WERI-Rb-1 (cell line): ENCODE measurements at regions not wholly inside any gene's neighbourhood (a gene's known extent, or its start where the extent isn't known, plus 50 kb on each side); places are given as distances from the start of the nearest gene placed in this dataset.

Experiments used
- DNase-seq: peaks from one replicate; pipeline ENCODE4 v3.0.0-alpha.2; 2020
- H3K27ac ChIP-seq: fragments of 250-450 bp; sonication (Bioruptor Pico); 2 replicates; pipeline ENCODE4 v1.5.1; 2020; ENCODE audit warnings: mild to moderate bottlenecking, moderate library complexity
- H3K27me3 ChIP-seq: fragments of 250-450 bp; sonication (Bioruptor Pico); 2 replicates; pipeline ENCODE4 v1.5.1; 2021; ENCODE audit warnings: mild to moderate bottlenecking, low read depth, moderate library complexity; ENCODE audit not compliant: insufficient read depth, severe bottlenecking
- H3K36me3 ChIP-seq: fragments of 250-450 bp; sonication (Bioruptor Pico); 2 replicates; pipeline ENCODE4 v1.5.1; 2020; ENCODE audit warnings: mild to moderate bottlenecking, moderate library complexity
- H3K4me3 ChIP-seq: 2 replicates; pipeline ENCODE4 v1.5.1; 2011; ENCODE audit warnings: low read depth, mild to moderate bottlenecking, control low read depth, low read length
- H3K9me3 ChIP-seq: fragments of 250-450 bp; sonication (Bioruptor Pico); 2 replicates; pipeline ENCODE4 v1.5.1; 2021; ENCODE audit warnings: mild to moderate bottlenecking, moderate library complexity; ENCODE audit not compliant: severe bottlenecking
- TF ChIP-seq, protein P1 (sequence below): IDR thresholded peaks from 2 replicates; pipeline ENCODE4 v1.5.1; 2011; ENCODE audit warnings: low read depth, mild to moderate bottlenecking, control low read depth, inconsistent platforms, low read length

DNA sequence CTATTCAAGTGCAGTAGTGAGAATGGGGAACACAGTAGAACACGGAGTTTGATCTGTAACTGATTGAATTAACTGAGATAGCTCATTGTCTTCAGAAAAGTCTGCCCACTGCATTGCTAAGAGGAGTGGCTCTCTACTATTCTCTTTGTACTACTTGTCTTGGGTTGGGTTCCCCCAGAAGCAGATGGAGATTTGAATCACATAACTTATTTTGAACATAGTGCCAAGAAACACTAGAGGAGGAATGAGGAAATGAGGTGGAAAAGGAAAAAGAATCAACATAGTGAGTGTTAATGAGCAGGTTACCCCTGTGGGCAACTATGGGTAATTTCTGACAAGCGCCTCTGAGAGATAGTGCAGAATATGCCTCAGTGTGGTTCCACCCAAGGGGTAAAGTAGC is 362.7 kb downstream of the STIM2 start:
- Histone ChIP-seq H3K4me3 (no peak overlapping the region), H3K27me3 (no peaks in the 10 kb centered on the region)
- TF ChIP-seq, protein P1, sequence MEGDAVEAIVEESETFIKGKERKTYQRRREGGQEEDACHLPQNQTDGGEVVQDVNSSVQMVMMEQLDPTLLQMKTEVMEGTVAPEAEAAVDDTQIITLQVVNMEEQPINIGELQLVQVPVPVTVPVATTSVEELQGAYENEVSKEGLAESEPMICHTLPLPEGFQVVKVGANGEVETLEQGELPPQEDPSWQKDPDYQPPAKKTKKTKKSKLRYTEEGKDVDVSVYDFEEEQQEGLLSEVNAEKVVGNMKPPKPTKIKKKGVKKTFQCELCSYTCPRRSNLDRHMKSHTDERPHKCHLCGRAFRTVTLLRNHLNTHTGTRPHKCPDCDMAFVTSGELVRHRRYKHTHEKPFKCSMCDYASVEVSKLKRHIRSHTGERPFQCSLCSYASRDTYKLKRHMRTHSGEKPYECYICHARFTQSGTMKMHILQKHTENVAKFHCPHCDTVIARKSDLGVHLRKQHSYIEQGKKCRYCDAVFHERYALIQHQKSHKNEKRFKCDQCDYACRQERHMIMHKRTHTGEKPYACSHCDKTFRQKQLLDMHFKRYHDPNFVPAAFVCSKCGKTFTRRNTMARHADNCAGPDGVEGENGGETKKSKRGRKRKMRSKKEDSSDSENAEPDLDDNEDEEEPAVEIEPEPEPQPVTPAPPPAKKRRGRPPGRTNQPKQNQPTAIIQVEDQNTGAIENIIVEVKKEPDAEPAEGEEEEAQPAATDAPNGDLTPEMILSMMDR, result no peak

DNA sequence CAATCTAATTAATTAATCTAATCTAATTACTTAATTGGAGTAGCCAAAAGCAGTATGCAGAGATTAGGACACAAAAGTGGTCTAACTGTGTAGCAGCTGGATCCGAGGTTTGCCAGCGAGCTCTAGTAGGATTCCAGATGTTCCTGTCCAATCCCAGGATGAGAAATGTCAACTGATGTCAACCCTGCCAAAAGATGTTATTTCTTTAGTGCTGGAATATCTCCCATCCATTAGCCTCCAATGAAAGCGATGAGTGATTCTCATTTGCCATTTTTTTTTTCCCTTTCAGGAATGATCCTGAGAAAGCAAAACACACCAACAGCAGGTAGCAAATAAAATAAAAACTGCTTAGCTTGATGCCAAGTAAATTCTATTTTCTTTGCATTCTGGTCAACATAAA is 372.9 kb downstream of the STIM2 start:
- Histone ChIP-seq H3K27ac (no peak overlapping the region), H3K9me3 (no peaks in the 10 kb centered on the region), H3K4me3 (no peak overlapping the region), H3K36me3 (no peaks in the 10 kb centered on the region), H3K27me3 (no peaks in the 10 kb centered on the region)
- DNase-seq, result no peak
- TF ChIP-seq, protein P1, result no peak

More for the DNA sequence above, 362.7 kb downstream of the STIM2 start:
- DNase-seq, result no peak
- no peaks in the 10 kb centered on the region for H3K9me3 ChIP-seq
- H3K27ac ChIP-seq, result no peak overlapping the region
- H3K36me3 ChIP-seq, result no peaks in the 10 kb centered on the region

DNA sequence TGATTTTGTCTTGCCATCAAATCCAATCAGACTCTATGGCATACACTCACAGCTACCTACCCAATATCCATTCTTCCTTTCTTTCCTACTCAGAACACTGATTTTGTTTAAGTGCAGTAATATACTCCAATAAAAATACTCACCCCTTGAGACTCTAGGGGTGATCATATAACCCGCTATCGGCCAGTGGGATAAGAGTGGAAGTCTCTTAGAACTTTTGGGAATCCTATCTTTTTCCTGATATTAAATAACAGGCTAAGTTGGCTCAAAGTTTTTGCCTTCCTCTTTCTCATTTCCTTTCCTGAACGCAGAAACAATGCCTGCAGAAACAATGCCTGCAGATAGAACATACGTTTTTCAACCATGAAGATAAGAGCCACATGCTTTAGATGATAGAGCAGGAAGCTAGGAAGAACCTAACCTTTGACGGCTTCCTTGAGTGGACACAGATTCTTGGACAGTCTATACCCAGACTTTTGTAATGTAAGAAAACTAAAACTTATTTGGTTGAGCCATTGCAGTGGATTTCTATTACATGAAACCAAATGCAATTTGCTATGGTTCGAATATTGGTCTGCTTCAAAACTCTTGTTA is 373.8 kb downstream of the STIM2 start:
- Histone ChIP-seq H3K36me3 (no peaks in the 10 kb centered on the region), H3K27ac (no peak overlapping the region), H3K9me3 (no peaks in the 10 kb centered on the region), H3K4me3 (no peak overlapping the region), H3K27me3 (no peaks in the 10 kb centered on the region)
- DNase-seq, result no peak
- TF ChIP-seq, protein P1, result no peak

DNA sequence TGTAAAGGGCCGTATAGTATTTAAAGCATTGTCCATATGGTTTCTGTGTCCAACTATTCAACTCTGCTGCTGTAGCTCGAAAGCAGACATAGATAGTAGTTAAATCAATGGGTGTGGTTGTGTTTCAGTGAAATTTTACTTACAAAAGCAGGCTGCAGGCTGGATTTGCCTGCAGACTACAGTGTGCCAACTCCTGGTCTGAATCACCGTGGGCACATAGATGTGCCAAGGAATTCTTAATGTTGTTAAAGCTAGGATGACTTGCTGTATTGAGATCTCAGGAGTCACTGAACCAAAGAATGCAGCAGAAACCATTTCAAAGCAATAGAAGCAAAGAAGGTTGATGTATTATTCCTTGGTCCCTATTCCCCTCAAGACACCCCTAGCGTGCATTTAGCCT is 379.0 kb downstream of the STIM2 start:
- Histone ChIP-seq H3K27me3 (no peaks in the 10 kb centered on the region), H3K4me3 (no peak overlapping the region), H3K36me3 (no peaks in the 10 kb centered on the region), H3K27ac (no peak overlapping the region), H3K9me3 (peaks cover 3% of the 10 kb centered on the region)
- TF ChIP-seq, protein P1, result no peak
- DNase-seq, result no peak

DNA sequence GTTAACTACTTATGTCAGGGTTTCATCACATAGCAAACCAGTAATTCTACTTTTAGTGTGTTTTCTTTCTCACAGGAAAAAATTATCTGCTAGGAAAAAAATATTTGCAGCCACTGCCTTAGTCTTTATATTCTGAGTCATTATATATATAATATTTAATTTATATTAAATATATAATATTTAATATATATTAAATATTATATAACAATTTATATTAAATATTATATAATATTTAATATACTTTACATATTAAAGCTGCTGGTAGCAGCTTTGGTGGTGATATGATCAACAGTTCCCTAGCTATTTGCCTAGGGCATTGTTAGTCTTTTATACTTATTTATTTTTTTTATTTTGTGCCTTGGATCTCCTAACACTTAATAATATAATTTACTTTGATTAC is 381.6 kb downstream of the STIM2 start:
- TF ChIP-seq, protein P1, result no peak
- H3K27ac ChIP-seq, result no peak overlapping the region
- H3K27me3 ChIP-seq, result no peaks in the 10 kb centered on the region
- H3K36me3 ChIP-seq, result no peaks in the 10 kb centered on the region
- no peak overlapping the region for H3K4me3 ChIP-seq
- peaks cover 3% of the 10 kb centered on the region for H3K9me3 ChIP-seq
- DNase-seq, result no peak

DNA sequence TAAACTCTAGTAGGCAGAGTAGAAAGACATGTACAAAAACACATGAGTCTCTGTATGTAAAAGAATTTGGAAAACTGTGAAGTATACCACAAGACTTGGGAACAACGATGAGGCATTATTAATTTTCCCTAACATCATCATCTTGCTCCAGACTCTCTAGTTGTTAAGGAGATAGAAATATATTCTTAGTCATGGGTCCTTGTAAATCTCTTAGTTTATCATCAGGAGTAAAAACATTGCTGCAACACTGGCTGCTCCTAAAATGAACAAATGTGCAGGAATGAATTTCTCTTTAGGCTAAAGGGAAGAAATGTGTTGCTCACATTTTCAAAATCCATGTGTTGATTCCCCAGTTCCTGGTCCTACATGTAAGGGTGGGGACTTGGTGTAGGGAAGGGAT is 384.6 kb downstream of the STIM2 start:
- Histone ChIP-seq H3K27ac (no peak overlapping the region), H3K27me3 (no peaks in the 10 kb centered on the region)
- TF ChIP-seq, protein P1, result no peak

More for the DNA sequence above, 384.6 kb downstream of the STIM2 start:
- DNase-seq, result no peak
- no peaks in the 10 kb centered on the region for H3K36me3 ChIP-seq
- H3K9me3 ChIP-seq, result peaks cover 3% of the 10 kb centered on the region
- H3K4me3 ChIP-seq, result no peak overlapping the region
